NCI-H446 treated with DMSO at 0.1 percent for 48 hours (cell line): ENCODE measurements at regions not wholly inside any gene's neighbourhood (a gene's known extent, or its start where the extent isn't known, plus 50 kb on each side); places are given as distances from the start of the nearest gene placed in this dataset.
"Not testable (repeated sequence)": the region's sequence is repeated elsewhere in the genome, so short reads cannot be mapped to it uniquely, and the experiment has no call there.

Source experiments
- DNase-seq: peaks from one replicate; lab custom pipeline; 2025; lab: John Stamatoyannopoulos, UW

DNA sequence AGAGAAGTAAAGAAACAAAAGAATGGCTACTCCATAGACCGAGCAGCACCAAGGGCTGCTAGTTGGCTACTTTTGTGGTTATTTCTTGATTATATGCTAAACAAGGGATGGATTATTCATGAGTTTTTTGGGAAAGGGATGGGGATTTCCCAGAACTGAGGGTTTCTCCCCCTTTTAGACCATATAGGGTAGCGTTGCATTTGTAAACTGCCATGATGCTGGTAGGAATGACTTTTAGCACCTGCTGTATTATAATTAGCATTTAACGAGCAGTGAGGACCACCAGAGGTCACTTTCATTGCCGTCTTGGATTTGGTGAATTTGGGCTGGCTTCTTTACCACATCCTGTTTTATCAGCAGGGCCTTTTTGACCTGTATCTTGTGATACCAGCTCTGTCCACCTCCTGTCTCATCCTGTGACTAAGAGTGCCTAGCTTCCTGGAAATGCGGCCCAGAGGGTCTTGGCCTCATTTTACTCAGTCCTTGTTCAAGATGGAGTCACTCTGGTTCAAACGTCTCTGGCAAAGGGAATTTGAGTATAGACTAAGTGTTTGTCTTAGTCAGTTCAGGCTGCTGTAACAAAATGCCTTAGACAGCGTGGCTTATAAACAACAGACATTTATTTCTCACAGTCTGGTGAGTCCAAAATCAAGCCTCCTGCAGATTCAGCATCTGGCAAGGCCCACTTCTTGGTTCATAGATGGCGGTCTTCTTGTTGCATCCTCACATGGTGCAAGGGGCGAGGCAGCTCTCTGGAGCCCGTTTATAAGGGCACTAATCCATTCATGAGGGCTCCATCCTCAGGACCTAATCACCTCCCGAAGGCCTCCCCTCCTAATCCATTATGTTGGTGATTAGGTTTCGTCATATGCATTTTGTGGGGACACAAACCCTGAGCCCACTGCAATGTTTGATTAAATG lies 348.3 kb upstream of the SFSWAP start:
- no peak for DNase-seq

DNA sequence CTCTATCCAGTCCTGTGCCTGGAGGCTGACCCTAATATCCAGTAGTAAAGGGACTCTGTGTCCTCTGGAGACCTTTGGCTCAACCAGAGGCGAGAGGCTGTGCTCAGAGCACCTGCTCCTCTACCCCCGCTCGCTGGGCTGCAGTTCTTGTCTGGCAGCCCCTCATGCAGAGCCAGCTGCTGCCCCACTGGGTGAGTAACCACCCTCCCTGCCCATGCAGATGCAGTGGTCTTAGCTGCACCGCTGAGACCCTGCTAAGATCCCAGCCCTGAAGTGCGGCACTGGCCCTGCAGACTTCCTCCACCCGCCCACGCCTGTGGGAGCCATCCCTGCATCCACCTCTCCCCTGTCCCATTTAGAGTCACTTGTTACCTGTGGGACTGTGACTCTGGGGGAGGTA lies 347.5 kb upstream of the SFSWAP start:
- DNase-seq: no peak

DNA sequence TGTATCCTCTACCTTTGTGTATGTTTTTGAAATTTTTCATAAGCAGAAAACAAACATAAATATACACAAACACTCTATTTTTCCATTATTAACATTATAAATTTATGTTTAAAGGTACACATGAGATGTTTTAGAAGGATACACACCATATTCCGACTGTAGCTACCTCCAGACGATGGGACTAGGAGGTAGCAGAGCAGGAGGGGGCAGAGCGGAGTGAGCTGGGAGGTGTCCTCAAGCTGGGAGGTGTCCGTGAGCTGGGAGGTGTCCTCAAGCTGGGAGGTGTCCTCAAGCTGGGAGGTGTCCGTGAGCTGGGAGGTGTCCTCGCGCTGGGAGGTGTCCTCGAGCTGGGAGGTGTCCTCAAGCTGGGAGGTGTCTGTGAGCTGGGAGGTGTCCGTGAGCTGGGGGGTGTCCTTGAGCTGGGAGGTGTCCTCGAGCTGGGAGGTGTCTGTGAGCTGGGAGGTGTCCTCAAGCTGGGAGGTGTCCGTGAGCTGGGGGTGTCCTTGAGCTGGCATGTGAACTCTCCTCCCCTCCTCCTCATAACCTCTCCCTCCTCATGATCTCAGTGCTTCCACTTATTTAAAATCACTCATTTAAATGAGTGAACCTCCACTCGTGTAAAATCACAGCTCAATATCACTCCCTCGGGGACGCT lies 346.9 kb upstream of the SFSWAP start:
- no peak for DNase-seq

DNA sequence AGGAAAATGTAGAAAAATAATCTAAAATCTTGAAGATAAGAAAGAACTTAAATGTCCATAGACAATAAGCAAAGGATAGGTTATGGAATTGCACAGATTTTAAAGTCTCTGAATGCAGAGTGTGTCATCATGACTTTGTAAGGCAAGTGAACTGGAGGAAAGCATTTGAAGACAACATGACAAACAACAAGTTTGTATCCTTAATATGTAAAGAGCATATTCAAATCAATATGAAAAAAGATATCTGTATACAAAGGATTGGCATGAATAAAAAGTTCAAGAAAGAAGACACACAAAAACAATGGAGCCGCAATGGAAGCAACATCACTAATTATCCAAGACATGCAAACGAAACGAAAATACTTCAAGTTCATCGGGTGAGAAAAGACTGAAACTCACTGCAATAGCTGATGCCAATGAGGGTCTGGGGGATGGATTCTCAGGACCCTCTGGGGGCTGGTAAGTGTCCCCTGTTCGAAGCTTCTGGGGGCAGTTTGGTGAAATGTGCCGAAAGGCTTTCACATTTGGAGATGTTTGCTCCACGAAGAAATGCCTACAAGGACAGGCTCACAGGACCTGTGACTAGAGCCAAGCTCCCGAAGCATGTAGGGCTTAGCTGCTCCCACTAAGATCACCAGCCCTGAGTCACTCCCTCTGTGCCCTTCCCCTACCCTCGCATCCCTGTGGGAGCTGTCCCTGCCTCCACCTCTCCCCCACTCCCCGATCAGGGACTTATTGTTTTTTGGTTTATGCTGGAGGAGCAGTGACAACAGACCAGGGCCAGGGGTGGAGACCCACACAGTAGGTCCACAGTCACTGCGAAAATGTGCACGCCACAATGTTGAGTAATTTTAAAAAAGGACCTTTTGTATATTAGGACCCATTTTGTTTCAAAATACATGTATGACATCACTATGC lies 345.7 kb upstream of the SFSWAP start:
- DNase-seq: no peak

DNA sequence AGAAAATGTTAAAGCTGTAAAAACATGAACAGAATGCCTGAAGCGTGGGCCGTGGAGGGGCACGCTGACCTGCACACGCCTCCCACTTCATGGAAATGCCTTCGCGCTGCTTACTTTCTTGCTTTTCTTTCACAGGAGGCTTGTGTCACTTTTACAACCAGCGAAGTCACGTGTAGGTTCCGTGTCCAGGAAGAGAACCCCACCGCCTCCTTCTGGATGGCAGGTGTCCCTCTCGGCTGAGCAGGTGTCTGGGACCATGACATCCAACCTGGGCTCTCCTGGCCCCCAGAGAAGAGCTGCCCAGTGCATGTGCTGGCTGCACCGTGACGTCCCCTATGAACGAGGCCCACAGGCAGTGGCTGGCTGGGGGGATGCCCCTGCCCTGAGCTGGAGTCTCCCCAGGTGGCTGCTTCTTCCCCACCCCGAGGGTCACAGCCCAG lies 345.0 kb upstream of the SFSWAP start:
- DNase-seq: no peak

DNA sequence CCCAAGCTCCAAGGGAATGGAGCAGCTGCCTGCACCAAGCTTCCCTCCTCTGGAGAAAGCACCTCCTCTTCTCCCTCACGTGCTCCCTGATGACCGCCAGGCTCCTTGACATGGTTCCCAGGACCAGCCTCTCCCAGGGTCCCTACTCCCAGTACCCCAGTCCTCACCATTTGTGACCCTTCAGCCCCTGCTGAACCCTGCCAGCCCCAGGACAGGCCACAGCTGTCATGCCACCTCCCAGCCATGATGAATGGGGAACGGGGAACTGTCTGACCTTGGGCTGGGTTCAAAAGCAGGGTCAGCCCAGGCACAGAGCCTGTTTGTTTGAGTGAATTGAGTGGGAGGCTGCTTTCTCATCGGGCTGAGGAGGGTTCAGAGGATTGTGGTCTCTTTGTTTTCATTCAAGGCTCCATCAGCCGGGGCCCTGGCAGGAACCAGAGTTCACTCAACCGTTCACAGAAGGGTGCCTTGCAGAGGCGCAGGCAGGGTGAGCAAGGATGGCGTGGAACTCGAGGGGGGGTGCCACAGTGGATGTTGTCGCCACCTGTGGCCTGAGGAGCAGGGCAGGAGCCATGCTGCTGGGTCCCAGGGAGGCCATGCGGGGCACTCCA lies 344.5 kb upstream of the SFSWAP start:
- no peak for DNase-seq

DNA sequence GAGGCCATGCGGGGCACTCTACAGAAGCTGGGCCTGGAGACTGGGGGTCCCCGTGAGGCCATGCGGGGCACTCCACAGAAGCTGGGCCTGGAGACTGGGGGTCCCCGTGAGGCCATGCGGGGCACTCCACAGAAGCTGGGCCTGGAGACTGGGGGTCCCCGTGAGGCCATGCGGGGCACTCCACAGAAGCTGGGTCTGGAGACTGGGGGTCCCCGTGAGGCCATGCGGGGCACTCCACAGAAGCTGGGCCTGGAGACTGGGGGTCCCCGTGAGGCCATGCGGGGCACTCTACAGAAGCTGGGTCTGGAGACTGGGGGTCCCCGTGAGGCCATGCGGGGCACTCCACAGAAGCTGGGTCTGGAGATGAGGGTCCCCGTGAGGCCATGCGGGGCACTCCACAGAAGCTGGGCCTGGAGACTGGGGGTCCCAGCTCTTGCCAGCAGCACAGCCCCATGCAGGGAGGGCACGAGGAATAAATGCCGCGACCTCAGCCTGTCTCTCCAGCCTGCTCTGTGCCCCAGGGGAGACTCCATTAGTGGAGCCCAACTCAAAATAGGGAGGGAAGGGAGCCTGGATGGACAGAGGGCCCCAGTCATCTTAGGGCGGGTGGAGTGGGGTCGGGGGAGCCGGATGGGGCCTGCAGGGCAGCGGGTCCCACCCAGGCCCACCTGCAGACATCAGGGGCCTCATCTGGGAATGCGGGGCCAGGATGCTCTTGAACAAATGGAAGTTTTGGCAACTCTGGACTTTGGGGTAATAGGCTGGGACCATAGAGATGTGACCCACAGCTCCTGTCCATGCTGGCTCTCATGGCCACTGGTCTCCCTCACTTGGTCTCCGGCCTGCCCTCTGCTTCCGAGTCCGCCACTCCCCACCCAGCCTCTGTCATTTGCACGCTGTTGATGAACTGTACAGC lies 343.6 kb upstream of the SFSWAP start:
- not testable (repeated sequence) for DNase-seq

DNA sequence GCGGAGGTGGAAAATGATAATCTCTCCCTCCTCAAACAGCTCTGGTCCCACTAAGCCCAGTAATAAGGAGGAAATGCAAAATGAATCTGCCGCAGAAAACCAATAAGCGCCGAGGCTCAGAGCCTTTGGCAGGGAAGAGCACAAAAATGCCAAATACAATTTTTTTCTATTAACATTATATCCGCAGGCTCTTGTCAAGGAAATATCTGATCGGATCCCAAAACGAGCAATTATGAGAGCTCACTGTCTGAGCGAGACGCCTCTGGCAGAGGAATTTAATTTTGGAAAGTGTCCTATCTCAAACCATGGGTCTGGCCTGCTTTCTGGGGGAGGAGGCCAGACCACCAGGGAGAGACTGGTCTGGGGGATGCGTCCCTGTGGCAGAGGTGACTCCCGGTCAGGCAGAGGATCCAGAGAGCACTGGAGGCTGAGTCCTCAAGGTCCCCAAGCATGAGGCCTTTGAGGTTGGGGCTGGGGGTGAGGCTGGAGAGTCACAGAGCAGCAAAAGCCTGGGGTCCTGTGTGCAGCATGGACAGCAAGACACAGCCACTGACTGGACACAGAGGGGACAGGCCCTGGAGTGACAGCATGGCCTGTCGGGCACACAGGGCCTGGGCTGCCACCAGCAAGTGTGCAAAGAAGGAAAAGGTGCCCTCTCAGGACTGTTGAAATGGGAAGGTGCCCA lies 342.8 kb upstream of the SFSWAP start:
- DNase-seq: no peak

DNA sequence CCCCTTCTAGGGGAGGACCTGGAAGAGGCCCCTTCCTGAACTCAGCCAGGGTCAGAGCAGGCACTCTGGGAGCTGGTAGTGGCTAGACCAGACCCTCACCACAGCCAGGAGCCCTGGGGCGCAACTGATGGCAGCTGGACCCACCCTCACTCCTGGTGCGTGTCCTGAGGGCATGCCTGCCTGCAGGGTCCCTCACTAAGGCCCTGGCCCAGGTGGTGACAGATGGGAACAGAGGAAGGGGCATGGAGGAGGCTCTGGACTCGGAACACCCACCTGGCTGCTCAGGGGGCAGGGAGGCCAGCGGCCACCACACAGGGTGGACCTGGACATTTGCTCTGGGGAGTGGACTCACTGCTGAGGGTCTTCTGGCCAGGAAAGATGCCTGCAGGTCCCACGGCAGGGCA lies 342.2 kb upstream of the SFSWAP start:
- no peak for DNase-seq

DNA sequence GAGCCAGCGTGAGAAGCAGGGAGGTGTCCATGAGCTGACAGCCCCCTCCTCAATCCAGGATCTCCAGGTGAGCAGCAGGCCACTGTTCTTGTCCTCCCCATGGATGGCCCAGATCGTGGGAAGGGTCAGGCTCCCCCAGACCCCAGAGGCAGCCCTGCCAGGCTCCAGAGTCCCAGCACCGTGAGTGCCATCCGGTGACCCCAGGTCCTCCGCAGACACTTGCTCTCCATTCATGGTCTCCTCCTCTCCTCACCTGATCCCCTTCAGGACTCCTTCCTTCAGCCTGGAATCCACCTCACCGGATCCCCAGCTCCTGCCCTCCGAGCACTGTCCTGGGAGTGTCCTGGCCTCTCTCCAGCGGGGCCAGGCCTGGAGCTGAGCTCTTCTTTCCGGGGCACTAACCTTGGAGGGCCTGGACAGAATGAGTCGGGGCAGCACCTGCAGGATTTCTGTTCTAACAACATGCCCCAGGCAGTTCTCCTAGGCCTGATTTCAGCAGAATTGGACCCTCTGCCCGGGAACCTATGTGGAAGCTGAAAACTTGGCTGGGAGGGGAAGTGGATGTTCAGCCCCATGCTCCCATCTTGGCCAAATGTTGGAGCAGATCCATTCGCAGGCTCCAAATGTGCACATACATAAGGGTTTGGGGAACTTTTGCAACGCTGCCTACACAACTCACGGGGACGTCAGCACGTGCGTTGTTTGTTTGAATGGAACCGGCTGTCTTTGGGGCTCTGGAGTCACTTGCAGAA lies 341.6 kb upstream of the SFSWAP start:
- no peak for DNase-seq

DNA sequence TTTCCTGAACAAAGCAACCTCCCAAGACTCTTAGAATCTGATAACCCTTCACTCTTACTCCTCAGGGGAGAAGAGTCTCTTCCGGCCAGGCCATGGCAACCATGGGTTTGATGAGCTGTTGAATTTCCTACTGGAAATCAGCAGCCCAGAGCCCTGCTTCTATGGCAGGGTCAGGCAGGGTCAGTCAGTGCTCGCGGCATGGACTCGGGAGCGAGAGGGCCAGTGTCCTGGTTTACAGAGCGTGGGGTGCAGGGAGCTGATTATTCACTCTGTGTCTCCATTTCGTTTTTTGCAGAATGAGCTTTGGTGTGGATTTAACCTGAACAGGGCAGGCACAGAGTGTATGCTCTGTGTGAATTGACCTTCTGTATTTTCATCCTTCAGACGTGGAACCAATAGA lies 340.6 kb upstream of the SFSWAP start:
- DNase-seq: no peak

DNA sequence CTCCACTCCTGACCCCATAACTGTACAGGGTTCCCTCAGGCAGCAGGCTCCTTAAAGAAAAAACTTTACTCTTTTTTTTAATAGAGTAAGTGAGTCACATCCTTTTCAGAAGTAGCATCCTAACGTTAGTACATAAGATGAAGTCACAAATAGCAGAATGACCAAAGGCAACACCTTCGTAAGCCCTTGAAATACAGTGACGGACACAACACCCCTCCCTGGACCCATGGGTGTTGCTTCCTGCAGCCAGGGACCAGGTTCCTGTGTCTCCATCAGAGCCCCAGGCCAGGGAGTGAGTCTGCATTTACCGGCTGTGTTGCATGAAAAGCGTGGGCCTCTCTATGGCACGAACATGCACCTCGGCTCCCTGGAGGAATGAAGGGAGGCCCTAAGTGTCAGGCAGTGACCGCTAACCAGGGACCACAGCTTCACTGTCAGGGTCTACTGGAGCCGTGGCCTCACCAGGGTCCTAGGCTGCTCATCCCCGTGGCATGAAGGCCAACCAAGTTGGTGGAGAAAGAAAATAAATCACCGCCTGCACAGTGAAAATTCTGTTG lies 340.0 kb upstream of the SFSWAP start:
- no peak for DNase-seq

DNA sequence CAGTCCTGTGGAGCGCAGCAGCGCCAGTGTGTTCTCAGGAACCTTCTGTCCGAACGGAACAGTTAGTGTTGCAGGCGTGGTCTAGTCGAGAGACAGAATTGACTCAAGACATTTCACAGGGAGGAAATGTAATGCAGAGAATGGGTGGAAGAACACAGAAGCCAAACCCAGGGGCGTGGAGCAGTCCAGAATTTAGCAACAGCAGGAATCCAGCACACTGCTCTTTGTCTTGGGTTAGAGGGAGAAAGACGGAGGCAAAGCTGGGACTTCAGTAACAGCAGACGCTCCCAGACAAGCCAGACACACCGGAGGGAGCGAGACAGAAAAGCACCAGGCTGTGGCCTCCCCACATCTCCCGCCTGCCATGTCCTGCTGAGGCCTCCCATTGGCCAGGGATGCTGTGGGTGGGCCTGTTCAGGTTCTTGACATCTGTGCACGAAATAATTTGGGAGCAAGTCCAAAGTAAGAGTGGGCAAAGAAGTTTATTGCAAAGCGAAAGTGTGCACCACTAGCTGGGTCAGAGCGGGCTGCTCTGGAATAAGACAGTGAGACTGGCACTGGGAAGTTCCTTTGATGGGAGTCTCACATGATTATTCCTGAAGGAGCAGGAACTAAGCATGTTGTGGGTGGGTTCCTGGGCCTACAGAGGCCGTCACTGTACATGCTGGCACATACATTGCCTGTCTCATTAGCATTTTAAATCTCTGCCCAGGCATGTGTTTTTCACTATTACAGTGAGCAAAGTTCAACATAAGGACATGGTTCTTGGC lies 339.3 kb upstream of the SFSWAP start:
- DNase-seq: no peak

DNA sequence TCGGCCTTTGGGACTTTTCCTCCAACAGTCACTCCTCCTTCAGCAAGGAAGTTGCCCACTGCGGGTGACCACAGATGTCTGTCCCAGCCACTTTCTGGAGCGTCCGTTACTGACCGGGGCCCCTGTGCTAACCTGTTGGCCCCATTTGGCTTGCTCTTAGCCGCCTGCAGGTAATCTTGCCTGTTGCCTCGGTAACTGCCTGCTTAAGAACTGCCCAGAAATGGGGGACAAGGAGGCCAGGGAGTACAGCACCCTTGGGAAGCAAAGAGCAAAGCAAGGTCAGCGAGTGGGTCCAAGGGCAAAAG lies 338.8 kb upstream of the SFSWAP start:
- no peak for DNase-seq

DNA sequence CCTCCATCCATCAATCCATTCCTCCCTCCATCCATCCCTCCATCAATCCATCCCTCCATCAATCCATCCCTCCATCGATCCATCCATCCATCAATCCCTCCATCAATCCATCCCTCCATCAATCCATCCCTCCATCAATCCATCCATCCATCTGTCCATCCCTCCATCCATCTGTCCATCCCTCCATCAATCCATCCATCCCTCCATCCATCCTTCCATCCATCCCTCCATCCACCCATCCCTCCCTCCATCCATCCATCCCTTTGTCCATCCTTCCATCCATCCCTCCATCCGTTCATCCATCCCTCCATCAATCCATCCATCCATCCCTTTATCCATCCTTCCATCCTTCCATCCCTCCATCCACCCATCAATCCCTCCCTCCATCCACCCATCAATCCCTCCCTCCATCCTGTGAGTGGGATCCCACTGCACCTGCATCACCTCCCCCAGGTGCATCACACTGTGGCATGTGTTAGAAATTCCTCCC lies 338.1 kb upstream of the SFSWAP start:
- no peak for DNase-seq

DNA sequence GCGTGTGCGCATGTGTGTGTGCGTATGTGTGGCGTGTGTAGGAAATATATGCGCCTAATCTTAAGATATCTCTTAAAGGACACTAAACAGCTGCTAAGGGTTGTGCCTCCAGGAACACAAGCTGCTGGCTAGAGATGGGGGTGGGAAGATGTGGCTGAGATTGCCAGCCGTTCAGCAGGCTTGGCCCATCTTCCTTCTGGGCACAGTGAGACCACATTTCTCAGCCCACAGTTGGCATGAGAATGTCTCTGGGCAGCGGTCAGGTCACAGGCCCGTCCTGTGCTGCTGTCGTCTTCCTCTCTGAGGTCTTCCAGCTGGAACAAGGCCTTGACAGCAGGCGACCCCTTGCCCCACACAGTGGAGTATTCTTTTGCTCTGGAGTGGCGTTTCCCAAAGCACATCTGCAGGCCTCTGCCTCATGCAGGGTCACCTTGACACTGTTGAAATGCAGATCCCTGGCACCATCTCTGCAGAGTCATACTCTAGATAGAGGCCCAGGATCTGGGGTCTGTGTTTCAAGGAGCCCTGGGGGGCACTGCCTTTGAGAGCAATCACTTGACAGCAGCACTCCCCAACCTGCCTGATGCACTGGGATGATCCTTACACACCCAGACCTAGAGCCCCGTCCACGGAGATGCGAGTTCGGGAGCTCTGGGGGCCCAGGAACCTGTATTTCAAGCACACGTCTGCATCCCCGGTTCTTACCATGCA lies 335.5 kb upstream of the SFSWAP start:
- no peak for DNase-seq

DNA sequence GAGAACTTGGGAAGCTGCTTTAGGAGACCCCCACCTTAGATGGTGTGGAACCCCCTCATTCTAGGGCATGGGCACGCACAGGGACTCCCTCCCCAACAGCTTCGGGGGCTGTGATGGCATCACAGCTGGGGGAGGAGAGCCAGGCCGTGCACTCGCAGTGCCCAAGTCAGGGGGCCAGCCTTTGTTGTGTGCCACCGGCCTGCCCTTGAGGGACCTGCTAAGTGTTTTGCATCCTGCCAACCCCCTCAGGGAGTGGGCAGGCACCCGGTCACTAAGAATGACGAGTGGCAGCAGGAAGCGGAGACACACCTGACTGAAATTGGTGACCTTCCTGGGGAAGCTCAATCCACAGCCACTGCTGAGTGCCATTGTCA lies 334.9 kb upstream of the SFSWAP start:
- DNase-seq: no peak
